HCT116 (cell line): ENCODE measurements at regions not wholly inside any gene's neighbourhood (a gene's known extent, or its start where the extent isn't known, plus 50 kb on each side); places are given as distances from the start of the nearest gene placed in this dataset.

Source experiments
- EZH2 ChIP-seq: fragments of 200-600 bp; sonication (generic); IDR thresholded peaks from 2 replicates; pipeline ENCODE4 v1.6.1; 2017; ENCODE audit warnings: antibody characterized with exemption, mixed run types
- EZH2phosphoT487 ChIP-seq: fragments of 200-600 bp; IDR thresholded peaks from 2 replicates; pipeline ENCODE4 v1.6.1; 2018; ENCODE audit warnings: antibody characterized with exemption, borderline replicate concordance
- POLR2A ChIP-seq: IDR thresholded peaks from 2 replicates; pipeline ENCODE4 v1.7.0; 2011; ENCODE audit warnings: borderline replicate concordance; ENCODE audit not compliant: insufficient read depth, insufficient read length; ENCODE audit errors: extremely low read depth
- TF ChIP-seq, protein P1 (sequence below), 3 experiments: fragments of 200-600 bp in 1 of 3; sonication (generic) in 1 of 3; IDR thresholded peaks in 2 of 3; conservative IDR thresholded peaks in 1 of 3; 2 replicates each; pipeline ENCODE4 v1.5.1; 2012 to 2017; ENCODE audit warnings: low read depth in 2 of 3, low read length in 2 of 3, antibody characterized with exemption in 1 of 3, borderline replicate concordance in 1 of 3, control low read depth in 1 of 3, mild to moderate bottlenecking in 1 of 3, mixed read lengths in 1 of 3, mixed run types in 1 of 3, moderate library complexity in 1 of 3; ENCODE audit not compliant: insufficient read depth in 1 of 3

GRCh38 chr5:62149879-62150278, 156.1 kb upstream of the KIF2A start:
- TF ChIP-seq EZH2phosphoT487 (no peak), POLR2A (no peak), EZH2 (no peak)
- TF ChIP-seq, protein P1, sequence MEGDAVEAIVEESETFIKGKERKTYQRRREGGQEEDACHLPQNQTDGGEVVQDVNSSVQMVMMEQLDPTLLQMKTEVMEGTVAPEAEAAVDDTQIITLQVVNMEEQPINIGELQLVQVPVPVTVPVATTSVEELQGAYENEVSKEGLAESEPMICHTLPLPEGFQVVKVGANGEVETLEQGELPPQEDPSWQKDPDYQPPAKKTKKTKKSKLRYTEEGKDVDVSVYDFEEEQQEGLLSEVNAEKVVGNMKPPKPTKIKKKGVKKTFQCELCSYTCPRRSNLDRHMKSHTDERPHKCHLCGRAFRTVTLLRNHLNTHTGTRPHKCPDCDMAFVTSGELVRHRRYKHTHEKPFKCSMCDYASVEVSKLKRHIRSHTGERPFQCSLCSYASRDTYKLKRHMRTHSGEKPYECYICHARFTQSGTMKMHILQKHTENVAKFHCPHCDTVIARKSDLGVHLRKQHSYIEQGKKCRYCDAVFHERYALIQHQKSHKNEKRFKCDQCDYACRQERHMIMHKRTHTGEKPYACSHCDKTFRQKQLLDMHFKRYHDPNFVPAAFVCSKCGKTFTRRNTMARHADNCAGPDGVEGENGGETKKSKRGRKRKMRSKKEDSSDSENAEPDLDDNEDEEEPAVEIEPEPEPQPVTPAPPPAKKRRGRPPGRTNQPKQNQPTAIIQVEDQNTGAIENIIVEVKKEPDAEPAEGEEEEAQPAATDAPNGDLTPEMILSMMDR (IDR thresholded peaks at IDR 0.05 in 2 of 3, conservative IDR thresholded peaks at IDR 0.05 in 1 of 3; ENCODE audit: borderline replicate concordance in 1 of 3, insufficient read depth in 1 of 3, low read depth in 2 of 3, low read length in 2 of 3) = no peak
